ENCODE measurements at regions not wholly inside any gene's neighbourhood (a gene's known extent, or its start where the extent isn't known, plus 50 kb on each side); places are given as distances from the start of the nearest gene placed in this dataset.
"Not testable (repeated sequence)": the region's sequence is repeated elsewhere in the genome, so short reads cannot be mapped to it uniquely, and the experiment has no call there.

DNA sequence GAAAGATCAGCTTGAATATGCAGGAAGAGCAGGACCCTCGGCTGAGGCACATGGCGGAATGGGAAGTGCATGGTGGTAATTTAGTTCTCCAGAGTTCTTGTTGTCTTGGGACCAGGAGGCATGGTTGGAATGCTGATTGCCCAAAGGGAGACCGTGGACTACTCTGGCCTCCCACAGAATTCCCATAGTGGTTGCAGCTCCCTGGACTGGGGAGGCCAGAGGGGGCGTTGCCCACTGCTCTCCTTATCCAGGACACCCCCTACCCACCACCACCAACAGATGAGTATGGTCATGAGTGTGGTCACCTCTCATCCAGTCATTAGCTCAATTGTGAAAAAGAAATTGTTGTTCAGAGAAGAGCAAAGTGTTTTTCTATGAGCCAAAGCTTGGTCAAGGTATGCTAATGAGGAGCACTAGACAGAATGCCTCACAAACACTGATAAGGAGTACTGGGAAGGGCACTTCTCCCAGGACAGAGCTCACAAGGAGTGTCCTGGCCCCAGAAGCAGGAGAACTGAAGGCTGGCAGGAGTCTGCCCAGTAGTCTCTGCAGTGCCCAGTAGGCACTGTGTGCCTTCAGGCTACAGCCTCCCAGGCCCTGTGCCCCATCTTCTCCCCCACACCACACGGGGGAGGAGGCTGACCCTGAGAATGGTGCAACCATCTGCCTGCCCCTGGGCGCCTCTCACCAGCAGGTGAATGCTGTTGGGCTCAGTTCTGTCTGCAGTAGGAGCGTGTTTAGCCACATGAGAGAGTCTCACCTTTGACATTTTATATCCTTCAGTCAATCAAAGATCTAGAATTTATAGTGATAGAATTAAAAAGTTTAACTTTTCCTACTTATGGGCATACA is 51.4 kb upstream of the NEK3 start:
- DNase-seq (ENCODE audit: low spot score); in situ Hi-C loops (cut with HindIII; ENCODE audit: low sequenced_read_pairs): not testable (repeated sequence)
